AG09309 (cell line): ENCODE measurements at regions not wholly inside any gene's neighbourhood (a gene's known extent, or its start where the extent isn't known, plus 50 kb on each side); places are given as distances from the start of the nearest gene placed in this dataset.

Source experiments
- DNase-seq: peaks from one replicate; pipeline ENCODE4 v3.0.0-alpha.2; 2010; ENCODE audit warnings: low read depth
- H3K4me3 ChIP-seq: 2 replicates; pipeline ENCODE4 v1.5.1; 2011; ENCODE audit warnings: mild to moderate bottlenecking, low read depth, low read length, moderate library complexity; ENCODE audit not compliant: control insufficient read depth
- CTCF ChIP-seq: IDR thresholded peaks from 2 replicates; pipeline ENCODE4 v1.5.1; 2011; ENCODE audit warnings: mild to moderate bottlenecking, low read depth, low read length, inconsistent platforms; ENCODE audit not compliant: insufficient read depth, control insufficient read depth; ENCODE audit errors: missing control alignments

- no peak for TF ChIP-seq CTCF
- DNase-seq, result no peak
- H3K4me3 ChIP-seq, result no peak overlapping the region
Observed at GRCh38 chr18:44514766-44515165, 165.9 kb upstream of the SETBP1 start.

DNA sequence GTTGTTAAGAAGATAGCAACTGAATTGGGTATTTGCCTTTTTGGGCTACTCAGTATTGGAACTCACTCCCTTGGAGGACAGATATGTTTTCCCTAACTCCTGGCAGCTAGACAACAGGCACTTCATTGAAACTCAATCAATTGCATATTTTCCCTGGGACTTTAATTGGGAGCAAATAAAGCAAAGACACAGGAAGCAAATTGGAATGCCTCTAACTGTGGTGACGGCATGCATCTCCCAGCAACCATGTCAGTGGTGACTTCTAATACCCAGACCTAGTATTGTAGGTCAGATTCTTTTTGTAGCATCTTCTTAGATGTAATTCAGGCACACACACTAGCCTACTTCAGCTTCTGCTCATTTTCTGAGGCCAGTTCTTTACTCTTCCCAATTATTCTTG lies 164.2 kb upstream of the SETBP1 start:
- no peak overlapping the region for H3K4me3 ChIP-seq
- DNase-seq, result no peak
- TF ChIP-seq CTCF, result no peak

DNA sequence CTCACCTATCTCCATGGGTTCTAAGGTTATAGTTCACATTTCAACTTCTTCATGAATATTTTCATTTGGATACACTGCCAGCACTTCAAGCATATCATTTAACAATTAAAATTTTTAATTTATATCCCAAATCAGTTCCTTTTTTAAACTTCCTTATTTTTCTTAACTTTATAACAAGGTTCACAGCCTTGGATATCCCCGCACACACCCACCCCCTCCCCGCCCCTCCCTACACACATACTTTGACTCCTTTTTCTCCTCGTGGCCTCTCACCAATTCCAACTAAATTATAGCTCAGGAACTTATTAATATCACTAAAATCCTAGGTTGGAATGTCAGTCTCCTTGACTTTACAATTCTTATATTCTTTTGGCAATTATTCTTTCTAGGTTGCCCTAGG lies 163.6 kb upstream of the SETBP1 start:
- no peak for TF ChIP-seq CTCF

DNA sequence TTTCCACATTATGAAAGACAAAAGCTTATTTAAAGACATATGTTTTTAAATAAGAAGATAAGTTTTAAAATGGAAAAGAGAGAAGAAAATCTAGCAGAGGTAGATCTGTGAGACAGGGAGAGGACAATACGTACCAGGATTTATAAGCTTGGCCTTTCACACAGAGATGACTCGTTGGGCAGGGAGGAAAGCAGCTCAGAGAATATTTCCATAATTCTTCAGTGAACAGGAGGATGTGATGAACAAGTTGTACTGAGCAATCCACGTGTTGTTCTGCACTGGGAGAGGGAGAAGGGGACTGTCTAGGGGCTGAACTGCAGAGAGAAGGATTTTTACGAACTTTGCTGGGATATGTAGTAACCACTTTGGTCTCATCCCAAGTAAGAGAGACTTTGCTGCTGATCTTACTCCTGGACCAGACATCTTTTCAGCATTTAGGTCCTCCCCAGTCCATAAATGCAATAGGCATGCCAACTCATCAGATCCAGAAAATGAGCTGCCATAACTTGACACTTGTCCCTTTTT lies 162.5 kb upstream of the SETBP1 start:
- no peak for TF ChIP-seq CTCF
- no peak for DNase-seq
- no peak overlapping the region for H3K4me3 ChIP-seq

More for the DNA sequence above, 163.6 kb upstream of the SETBP1 start:
- no peak for DNase-seq
- H3K4me3 ChIP-seq, result no peak overlapping the region

GRCh38 chr18:44518666-44519065 lies 162.0 kb upstream of the SETBP1 start:
- DNase-seq, result no peak
- no peak for TF ChIP-seq CTCF
- H3K4me3 ChIP-seq, result no peak overlapping the region

DNA sequence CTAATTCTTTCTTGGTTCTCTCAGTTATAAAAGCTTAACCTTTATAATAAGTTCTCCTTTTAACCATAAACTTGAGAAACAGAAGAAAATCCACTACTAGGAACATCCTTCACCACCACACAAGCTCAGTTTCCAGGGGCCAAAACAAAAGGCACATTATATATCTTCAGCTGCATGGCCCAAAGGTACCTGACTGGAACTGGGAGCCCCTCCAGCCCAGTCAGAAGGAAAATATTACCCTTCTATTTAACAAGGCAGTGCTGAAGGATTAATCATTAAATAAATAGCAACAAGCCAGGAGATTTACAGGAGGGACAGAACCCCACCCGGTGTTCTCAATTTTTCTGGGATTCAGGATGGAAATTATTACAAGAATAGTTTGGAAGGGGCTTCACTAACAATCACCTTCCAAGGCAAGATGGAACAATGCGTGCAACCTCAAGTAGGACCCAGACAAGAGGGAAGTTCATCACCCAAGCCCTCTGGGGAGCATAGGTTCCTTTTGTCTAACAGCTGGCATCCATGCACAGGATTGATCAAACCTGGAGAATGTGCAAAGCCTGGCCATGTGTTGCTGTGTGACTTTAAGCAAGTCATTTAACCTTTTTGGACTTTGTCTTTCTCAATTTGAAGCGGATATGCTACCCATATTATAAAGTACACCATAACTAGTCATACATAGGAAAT lies 159.6 kb upstream of the SETBP1 start:
- TF ChIP-seq CTCF, result no peak
- DNase-seq, result no peak
- no peak overlapping the region for H3K4me3 ChIP-seq
